ENCODE measurements at regions not wholly inside any gene's neighbourhood (a gene's known extent, or its start where the extent isn't known, plus 50 kb on each side); places are given as distances from the start of the nearest gene placed in this dataset.
"Not testable (repeated sequence)": the region's sequence is repeated elsewhere in the genome, so short reads cannot be mapped to it uniquely, and the experiment has no call there.

DNA sequence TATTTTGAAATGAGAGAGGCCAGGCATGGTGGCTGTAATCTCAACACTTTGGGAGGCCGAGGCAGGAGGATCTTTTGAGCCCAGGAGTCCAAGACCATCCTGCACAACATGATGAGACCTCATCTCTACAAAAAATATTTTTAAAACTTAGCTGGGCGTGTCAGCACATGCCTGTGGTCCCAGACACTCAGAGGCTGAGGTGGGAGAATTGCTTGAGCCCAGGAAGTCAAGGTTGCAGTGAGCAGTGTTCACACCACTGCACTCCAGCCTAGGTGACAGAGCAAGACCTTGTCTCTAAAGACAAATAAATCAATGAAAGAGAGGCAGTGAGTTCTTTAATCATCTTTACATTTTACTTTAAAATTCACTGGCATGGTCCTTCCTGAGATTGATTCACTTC, 124.5 kb downstream of the DUSP6 start:
- DNase-seq (ENCODE audit: low spot score), result no peak

DNA sequence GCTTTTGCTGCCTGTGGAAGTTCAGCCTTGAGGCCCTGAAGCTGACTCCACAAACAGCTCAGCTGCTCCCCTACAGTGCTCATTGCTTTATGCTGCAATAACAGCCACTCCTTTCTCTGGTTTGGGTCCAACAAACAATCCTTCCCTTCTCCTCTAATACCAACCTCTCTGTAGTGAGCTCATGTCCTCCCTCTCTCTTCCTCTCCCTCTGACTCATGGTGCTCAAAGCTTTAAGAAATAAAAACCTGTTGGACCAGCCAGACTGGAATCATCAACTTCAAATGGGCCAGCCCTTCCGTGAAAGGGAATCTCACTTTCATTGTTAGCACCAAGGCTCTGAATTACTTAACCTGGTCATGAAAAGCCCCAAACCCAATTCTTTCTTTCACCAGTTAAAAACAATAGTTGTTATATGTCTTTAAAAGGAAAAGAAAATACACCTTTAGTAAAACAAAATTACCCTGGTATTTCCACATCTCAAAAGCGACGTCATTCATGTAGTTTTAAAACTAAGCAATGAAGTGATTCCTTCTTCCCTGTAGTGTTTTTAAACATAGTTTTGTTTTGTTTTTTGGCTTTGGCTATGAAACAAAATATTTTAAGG, 126.4 kb downstream of the DUSP6 start:
- DNase-seq (ENCODE audit: low spot score), result no peak

DNA sequence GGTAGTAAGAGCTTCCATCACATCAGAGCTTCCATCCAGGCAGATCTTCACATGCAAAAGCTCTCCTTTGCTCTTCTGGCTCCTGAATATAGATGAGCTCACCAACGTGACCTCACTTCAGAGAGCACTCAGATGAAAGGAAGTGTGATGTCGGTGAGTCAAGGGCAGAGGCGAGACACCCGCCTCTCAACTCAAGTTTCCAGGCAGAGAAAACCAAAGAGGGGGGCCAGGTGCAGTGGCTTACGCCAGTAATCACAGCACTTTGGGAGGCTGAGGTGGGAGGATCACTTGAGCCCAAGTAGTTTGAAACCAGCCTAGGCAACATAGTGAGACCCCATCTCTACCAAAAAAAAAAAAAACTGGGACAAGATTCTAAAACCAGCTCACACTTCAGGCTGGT, 126.9 kb downstream of the DUSP6 start:
- no peak for DNase-seq (ENCODE audit: low spot score)

DNA sequence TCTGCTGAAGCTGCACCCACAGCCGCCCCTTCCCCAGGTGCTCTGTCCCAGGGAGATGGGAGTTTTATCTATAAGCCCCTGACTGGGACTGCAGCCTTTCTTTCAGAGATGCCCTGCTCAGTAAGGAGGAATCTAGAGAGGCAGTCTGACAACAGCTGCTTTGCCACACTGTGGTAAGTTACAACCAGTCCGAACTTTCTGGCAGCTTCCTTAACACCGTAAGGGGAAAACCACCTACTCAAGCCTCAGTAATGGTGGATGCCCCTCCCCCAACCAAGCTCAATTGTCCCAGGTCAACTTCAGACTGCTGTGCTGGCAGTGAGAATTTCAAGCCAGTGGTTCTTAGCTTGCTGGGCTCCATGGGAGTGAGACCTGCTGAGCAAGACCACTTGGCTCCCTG, 129.7 kb downstream of the DUSP6 start:
- not testable (repeated sequence) for DNase-seq (ENCODE audit: low spot score)

DNA sequence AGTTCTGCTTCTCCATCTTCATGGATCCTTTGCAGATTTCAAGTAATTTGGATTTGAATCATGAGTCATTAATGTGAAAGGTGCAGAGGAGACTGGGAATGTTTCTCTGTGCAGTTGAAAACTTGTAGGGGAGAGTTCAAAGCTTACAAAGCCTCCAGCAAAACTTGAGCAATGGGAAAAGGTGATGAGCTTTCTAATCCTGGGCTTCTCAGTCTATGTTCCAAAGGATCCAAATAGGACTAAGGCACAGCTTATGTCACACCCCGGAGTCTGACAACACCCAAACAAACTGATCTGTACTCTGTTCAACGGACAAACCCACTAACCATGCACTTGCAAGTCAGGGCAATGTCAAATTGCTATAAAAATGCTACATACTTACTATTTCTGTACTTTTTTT, 134.8 kb downstream of the DUSP6 start:
- no peak for DNase-seq (ENCODE audit: low spot score)

DNA sequence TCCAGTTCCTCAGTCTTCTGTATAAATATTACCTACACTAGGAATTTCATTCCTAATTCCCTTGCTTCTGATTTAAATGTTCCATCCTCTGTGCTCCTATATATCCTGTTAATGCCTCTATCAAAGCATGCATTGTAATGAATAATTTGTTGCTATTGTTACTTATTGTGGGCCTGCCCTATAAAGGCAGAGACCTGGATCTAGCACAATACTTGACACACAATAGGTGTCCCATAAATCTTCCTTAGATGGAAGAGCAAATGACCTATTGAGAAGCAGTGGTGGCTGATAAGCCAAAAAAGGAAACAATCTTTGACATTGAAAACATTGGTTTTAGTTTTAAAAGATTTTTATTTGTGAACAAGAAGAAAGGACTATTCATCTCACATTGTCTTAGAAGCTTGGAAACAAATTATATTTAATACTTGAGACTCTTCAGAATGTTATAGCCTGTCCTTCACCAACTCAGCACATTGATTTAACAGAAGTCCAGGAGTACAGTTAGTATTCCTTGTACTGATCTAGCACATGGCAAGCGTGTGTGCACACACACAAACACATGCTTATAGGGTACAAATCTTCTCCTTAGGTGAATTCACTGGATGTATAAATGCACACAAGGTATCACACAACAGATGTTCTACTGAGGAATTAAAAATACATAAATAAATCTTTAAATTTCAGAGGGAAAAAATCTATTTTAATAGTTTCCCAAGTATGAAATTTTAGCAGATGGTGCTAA, 135.9 kb downstream of the DUSP6 start:
- no peak for DNase-seq (ENCODE audit: low spot score)

DNA sequence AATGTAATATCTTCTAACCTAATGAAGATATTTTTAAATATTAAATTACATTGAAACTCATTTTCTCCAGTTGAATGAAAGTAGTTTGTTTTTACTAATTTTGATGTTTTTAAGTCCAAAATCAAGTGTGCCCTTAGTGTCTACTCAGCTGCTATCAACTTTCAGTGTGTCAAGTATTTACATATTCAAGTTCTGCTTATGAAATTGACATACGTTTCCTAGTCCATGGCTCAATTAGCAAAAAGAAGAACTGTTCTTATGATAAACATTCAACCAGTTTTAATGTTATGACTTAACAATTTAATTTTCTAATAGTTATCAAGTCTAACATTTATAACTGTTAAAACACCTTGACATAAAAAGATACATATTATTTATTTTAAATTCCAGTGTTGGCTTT, 137.1 kb downstream of the DUSP6 start:
- DNase-seq (ENCODE audit: low spot score), result no peak

DNA sequence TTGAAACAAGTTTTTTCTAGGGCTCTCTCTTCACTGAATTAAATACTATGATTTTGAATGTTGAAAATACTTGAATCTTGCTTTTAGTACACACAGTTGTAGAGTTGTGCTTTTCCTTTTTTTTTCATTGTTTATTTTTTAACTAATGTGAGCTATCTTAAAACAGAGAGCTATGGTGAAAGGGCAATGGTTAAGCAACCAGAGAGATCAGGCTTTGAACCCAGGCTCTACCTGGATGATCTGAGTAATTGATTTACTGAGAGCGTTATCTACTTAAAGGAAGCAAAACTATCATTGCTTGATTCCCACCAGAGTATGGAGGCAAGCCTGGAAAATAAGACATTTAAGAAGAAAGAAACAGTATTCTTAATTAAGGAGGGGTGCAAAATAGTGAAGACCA, 138.6 kb downstream of the DUSP6 start:
- DNase-seq (ENCODE audit: low spot score), result no peak

DNA sequence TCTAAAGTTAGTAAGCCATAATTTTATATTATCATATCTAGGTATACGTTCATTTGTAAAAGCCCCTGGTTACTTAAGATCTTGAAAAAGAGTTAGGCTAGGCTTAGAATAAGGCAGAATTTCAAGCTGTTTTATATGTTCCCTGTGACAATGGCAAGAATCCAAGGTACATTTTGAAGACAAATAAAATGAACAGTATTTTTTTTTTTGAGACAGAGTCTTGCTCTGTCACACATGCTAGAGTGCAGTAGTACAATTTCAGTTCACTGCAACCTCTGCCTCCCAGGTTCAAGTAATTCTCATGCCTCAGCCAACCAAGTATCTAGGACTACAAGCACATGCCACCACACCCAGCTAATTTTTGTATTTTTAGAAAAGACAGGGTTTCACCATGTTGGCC, 139.2 kb downstream of the DUSP6 start:
- no peak for DNase-seq (ENCODE audit: low spot score)

DNA sequence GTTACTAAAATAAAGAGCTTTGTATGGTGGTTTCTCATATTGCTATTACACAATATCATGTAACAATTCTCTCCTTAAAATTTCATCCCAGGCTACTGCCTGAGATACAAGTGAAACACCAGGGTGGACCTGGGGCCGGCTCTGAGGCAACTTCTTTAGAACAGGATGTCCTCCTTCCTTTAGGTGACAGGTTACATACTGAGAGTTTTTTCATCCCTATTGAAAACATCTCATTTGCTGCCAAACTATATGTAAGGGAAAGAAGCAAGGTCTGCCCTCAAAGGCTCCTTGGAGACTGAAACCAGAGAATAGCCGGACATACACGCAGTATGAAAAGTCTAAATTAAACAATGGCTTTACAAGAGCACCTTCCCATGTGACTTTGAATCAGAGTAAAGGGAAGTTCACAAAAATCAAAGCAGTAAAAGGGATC, 139.9 kb downstream of the DUSP6 start:
- no peak for DNase-seq (ENCODE audit: low spot score)

DNA sequence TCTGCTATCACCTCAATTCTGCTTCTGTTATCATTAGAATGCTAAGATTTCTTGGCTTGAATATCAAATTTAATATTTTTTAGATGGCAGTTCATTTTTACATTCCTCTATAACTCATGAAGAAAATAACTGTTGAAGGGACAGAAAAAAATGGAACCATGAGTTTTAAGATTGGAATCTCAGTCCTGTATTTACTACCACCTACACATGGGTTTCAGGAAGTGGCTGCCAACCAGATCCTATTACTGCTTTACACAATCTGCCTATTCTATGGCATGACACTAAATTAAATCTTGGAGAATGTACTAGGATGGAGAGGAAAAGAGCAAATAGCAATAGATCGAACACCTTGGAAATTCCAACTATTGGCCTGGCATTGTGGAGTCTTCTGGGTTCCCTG, 140.8 kb downstream of the DUSP6 start:
- DNase-seq (ENCODE audit: low spot score), result no peak

DNA sequence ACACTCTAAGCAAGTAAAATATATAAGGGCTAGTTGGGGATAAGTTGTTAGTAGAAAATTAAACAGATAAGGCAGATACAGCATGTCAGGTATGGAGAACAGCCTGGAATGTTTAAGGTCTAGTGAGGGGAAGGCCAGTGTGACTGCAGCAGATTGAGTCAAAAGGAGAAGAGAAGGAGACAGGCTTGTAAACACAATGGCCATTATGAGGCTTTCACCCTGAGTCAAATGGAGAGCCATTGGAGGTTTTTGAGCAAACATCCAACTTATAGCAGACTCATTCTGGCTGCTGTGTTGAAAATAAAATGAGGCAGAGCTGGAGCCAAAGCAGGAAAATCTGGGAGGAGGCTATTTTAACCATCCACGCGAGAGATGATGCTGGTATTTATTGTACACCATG, 142.0 kb downstream of the DUSP6 start:
- DNase-seq (ENCODE audit: low spot score), result no peak

DNA sequence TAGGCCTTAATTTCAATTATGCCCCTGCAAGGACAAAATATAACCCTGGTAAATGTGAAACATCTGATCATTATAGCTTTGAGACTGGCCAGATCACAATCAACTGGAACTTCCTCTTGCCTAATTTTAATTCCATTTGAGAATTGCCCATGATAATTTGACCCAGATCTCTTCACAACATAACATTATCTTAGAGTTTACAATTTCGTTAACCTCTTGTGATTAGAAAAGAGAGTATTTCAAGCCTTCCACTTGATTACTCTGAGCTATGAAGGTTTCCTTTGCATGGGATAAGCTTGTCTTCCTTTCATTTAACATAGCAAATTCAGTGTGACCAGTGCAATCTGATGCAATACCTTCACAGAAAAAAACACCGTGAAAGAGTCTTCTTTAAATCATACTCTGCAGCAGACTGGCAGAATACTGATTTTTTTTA, 143.6 kb downstream of the DUSP6 start:
- no peak for DNase-seq (ENCODE audit: low spot score)

DNA sequence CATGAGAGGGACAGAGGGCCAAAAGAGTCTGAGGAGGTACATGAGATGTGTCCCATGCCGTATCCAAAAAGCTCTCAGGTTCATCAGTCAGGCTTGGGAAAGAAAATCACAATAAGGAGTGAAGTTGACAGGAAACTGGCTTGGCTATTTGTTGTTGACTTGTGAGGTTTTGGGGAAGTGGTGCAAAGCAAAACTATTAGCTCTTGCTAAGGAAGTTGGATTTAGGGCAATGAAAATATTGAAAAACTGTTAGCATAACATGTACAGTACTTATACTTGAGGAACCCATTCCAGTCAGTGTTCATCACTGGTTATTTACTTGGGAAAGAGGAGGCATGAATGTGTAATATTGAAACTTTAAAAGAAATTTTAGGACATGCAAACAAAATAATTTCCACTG, 145.9 kb downstream of the DUSP6 start:
- DNase-seq (ENCODE audit: low spot score), result no peak

DNA sequence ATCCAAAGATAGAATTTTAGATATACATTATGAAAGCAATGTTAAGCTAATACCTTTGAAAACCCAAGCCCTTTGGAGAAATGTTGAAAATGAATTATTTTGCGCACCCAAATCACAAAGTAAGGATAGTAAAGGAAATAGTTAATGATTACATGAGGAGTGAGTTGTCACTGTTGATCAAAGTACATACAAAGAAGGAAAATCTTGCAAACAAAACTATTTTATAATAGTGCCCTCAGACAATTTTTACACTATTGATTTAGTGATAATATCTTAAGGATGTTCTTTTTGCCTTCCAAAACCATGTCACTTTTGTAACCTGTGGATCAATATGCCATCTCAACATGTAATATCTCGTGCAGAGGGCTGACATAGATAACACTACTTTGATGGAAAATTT, 146.8 kb downstream of the DUSP6 start:
- no peak for DNase-seq (ENCODE audit: low spot score)

DNA sequence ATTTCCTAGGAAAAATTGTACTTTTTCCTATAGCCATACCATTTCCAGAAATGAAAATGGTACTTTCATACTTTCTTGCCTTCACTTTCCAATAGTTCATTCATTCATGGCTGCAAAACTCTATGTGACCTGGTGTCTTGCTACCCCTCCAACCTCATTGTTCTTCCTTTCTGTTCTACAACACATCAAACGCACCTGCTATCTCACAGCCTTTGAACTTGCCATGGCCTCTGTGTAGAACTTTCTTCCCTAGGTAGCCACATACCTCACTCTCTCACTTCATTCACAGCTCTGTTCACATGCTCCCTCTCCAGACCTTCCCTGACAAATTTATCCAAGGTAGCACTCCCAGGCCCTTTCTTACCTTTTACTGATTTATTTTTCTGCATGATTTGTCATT, 149.2 kb downstream of the DUSP6 start:
- DNase-seq (ENCODE audit: low spot score), result no peak

DNA sequence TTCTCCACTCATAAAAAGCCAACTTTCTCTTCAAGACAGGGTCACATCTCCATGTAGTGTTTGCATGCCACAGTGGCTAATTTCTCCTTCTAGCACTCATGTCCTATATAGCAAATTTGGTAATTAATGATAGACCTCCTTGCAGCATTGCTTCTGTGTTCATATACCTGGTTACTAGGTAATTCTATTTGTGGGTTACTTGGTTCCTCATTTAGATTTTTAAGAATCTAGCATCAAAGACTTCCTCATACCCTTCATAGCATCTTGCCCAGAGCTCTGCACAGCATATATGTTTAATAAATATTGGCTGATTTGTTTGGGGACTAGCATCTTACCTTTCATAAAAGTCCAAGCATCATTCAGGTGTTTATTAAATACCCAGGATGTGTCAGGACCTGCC, 152.1 kb downstream of the DUSP6 start:
- no peak for DNase-seq (ENCODE audit: low spot score)

DNA sequence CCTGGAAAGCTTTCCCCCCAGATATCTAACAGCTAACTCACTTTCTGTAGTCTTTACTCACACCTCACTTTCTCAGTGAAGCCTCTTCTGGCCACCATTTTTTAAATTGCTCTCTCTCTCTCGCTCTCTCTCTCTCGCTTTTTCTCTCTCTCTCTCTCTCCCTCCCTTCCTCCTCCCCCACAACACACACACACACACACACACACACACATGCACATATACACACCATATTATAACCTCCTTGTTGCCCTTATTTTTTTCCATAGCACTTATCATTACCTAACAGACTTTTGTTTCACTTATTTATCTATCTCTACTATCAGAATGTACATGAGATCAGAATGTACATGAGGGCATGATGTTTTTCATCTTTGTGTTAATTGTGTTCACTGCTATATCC, 156.8 kb downstream of the DUSP6 start:
- no peak for DNase-seq (ENCODE audit: low spot score)

DNA sequence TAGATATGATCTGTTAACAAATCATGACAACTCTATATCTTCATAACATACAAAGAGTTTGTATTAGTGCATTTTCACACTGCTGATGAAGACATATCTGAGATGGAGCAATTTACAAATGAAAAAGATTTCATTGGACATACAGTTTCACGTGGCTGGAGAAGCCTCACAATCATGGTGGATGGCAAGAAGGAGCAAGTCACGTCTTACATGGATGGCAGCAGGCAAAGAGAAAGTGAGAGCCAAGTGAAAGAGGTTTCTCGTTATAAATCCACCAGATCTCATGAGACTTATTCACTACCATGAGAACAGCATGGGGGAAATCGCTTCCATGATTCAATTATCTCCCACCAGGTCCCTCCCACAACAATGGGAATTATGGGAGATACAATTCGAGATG, 157.6 kb downstream of the DUSP6 start:
- no peak for DNase-seq (ENCODE audit: low spot score)

DNA sequence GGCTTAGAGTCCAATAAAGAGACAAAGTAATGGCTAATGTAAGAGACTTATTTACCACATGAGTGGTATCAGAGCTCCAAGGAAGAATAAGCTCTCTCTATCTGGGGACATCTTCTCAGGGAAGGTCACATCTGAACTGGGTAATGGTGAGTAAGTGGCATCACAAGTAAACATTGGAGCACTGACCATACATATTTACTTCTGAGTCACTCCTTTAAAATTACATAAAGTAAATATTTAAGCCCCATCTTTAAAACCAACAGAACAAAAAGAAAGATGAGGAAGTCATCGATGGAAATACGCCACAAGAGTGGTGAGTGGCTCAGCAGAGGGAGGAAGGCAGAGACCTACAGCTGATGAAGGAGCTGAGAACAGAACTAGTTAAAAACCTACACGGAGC, 159.9 kb downstream of the DUSP6 start:
- DNase-seq (ENCODE audit: low spot score), result no peak

DNA sequence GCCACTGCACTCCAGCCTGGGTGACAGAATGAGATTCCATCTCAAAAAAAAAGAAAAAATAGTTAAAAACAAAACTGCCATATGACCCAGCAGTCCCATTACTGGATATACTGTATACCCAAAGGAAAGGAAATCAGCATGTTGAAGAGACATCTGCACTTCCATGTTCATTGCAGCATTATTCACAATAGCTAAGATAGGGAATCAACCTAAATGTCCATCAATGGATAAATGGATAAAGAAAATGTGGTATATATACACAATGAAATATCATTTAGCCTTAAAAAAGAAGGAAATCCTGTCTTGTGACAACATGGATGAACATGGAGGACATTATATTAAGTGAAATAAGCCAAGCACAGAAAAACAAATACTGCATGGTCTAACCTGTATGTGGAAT, 160.7 kb downstream of the DUSP6 start:
- not testable (repeated sequence) for DNase-seq (ENCODE audit: low spot score)

DNA sequence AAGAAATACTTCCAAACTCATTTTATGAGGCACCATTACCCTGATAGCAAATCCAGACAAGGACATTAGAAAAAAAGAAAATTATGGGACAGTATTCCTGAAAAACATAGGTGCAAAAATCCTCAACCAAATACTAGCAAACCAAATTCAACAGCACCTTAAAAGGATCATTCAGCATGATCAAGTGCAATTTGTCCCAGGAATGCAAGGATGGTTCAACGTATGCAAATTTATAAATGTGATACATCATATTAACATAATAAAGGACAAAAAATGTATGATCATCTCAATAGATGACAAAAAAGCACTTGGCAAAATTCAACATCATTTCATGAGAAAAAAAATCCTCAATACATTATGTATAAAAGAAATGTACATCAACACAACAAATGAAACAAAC, 162.9 kb downstream of the DUSP6 start:
- DNase-seq (ENCODE audit: low spot score), result no peak

DNA sequence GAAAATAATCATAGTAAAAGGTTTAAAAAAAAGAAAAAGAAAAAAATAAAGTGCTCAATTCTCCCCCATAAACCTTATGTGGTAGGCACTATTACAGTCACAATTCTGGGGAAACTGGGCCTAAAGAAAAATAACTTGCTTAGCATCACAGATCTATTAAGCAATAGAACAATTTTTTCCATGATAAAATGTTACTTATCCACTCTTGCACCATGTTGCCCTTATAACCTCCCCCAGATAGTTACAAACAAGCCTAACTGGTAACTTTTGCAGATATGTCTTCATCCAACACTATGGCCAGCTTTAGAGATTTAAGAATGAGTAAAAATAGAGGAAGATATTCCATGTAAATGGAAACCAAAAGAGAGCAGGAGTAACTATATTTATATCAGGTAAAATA, 164.8 kb downstream of the DUSP6 start:
- DNase-seq (ENCODE audit: low spot score), result no peak

DNA sequence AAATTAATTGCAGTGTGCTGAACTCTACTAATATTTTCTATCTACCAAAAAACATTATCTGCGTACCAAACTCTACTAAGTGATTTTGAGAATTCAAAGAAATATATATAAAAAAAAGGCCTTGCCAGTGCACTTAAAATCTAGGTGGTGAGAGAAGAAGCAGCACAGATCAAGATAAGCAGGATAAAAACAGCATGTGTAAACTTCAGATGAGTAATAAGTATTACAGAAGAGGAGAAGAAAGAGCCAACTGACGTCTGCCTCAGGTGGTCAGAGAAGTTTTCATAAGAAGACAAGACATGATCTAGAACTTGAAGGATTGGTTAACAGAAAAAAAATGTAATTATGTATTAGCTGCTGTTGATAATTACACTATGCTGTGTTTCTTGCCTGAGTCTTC, 166.4 kb downstream of the DUSP6 start:
- DNase-seq (ENCODE audit: low spot score), result no peak
